HFFc6 (cell line): ENCODE measurements at regions not wholly inside any gene's neighbourhood (a gene's known extent, or its start where the extent isn't known, plus 50 kb on each side); places are given as distances from the start of the nearest gene placed in this dataset.
"Not testable (repeated sequence)": the region's sequence is repeated elsewhere in the genome, so short reads cannot be mapped to it uniquely, and the experiment has no call there.

Experiments
- DNase-seq: peaks from one replicate; pipeline ENCODE4 v3.0.0-alpha.2; 2018
- H3K27ac Mint-ChIP-seq: 2 replicates; pipeline ENCODE4 v1.8.0; 2020; ENCODE audit warnings: mild to moderate bottlenecking, mixed read lengths
- H3K27me3 Mint-ChIP-seq: 2 replicates; pipeline ENCODE4 v1.8.0; 2021; ENCODE audit warnings: mild to moderate bottlenecking, moderate library complexity, mixed read lengths; ENCODE audit not compliant: insufficient read depth
- H3K36me3 Mint-ChIP-seq: 2 replicates; pipeline ENCODE4 v1.8.0; 2021; ENCODE audit warnings: low read depth, mixed read lengths
- H3K4me1 Mint-ChIP-seq: 2 replicates; pipeline ENCODE4 v1.8.0; 2020; ENCODE audit warnings: low read depth, mixed read lengths
- H3K4me3 Mint-ChIP-seq: 2 replicates; pipeline ENCODE4 v1.8.0; 2020; ENCODE audit warnings: mild to moderate bottlenecking, moderate library complexity, mixed read lengths
- H3K9me3 Mint-ChIP-seq: 2 replicates; pipeline ENCODE4 v1.8.0; 2020; ENCODE audit warnings: mild to moderate bottlenecking, mixed read lengths
- TF ChIP-seq, protein P1 (sequence below): fragments of 200-600 bp; sonication (generic); IDR thresholded peaks from 2 replicates; pipeline ENCODE4 v1.5.0; 2021; ENCODE audit warnings: antibody characterized with exemption, mild to moderate bottlenecking

DNA sequence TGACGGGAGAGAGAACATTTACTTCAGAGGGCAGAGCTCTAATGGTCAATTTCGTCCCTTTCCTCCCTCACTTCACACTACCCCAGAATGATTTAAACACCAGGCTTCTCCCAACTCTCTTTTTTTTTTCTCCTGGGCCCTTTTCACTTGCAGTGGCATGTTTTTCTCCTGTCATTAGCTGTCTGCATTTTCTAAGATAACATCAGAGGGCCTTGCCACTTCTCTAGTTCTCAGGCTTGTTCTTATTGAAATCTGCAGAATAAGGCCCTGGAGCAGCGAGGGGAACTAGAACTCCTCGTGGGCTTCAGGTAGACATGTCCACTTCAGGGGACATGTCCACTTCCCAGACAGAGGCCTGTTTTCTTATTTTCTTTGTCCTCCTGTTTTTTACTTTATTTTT, 514.4 kb upstream of the TBL1XR1 start:
- H3K27me3 Mint-ChIP-seq = no peaks in the 10 kb centered on the region
- no peaks in the 10 kb centered on the region for H3K9me3 Mint-ChIP-seq
- no peaks in the 10 kb centered on the region for H3K36me3 Mint-ChIP-seq
- no peaks in the 10 kb centered on the region for H3K4me1 Mint-ChIP-seq
- no peak overlapping the region for H3K4me3 Mint-ChIP-seq
- TF ChIP-seq, protein P1, sequence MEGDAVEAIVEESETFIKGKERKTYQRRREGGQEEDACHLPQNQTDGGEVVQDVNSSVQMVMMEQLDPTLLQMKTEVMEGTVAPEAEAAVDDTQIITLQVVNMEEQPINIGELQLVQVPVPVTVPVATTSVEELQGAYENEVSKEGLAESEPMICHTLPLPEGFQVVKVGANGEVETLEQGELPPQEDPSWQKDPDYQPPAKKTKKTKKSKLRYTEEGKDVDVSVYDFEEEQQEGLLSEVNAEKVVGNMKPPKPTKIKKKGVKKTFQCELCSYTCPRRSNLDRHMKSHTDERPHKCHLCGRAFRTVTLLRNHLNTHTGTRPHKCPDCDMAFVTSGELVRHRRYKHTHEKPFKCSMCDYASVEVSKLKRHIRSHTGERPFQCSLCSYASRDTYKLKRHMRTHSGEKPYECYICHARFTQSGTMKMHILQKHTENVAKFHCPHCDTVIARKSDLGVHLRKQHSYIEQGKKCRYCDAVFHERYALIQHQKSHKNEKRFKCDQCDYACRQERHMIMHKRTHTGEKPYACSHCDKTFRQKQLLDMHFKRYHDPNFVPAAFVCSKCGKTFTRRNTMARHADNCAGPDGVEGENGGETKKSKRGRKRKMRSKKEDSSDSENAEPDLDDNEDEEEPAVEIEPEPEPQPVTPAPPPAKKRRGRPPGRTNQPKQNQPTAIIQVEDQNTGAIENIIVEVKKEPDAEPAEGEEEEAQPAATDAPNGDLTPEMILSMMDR = no peak
- no peak overlapping the region for H3K27ac Mint-ChIP-seq
- DNase-seq = no peak

DNA sequence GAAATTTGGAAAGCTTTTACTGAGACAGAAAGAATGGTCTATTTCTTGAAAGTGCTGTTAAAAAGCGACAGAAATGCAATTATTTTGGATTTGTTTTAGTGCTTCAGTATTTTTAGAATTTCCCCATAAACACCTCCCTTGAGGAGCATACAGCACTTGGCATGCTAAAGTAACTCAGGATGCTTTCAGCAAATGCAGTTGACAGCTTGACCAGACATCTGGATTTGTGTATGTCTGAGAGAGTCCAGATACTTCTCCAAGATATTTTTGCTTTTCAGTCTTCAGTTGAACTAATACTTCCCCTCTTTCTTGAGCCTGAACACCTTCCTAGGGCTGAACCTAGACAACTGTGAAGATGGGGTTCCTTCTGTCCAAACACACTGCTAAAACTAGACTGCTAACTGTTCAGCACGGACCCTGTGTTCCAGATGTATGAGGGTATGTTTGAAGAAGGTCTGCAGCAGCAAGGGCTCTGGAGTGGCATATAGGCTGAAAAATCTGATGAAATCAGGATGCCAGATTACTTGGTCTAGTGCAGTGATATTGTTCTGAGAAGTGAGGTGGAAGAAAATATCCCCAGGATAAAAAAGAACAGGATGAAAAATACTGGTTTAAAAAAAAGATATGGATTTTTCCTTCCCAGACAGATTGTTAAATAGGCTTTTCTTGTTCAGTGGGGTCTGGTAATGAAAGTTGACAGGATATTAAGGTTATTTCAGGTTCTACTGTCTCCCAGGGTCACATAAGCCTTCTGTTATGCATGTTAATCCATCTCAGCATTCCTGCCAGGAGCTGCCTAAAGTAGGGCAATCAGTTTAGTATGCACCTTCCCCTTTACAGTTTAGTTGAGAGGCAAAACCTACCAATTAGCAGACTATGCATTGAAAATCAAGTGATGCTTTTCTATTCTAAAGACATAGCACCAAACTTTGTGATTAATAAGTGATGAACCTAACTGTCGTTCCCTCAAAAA, 516.9 kb upstream of the TBL1XR1 start:
- Mint-ChIP-seq H3K4me3 (no peak overlapping the region), H3K36me3 (no peaks in the 10 kb centered on the region), H3K27ac (no peak overlapping the region), H3K4me1 (no peaks in the 10 kb centered on the region), H3K9me3 (no peaks in the 10 kb centered on the region), H3K27me3 (no peaks in the 10 kb centered on the region)
- no peak for DNase-seq
- TF ChIP-seq, protein P1 = no peak

DNA sequence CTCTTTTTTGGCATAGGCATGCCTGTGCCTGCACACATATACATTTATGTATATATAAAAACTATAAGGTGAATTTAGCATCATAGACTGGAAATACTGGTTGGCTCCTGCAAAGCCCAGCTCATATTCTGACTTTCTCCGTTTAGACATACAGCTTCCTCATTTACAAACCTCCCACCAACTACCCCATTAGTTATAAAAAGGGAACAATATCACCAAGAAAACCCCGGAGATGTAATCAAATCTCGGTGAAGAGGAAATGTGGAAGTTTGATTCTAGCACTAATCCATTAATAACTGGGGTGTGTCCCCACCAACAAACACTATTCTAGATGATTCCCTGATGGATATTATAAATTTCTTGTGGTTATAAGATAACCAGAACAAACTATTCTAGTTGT, 517.7 kb upstream of the TBL1XR1 start:
- Mint-ChIP-seq H3K4me3 (no peak overlapping the region), H3K4me1 (no peaks in the 10 kb centered on the region), H3K36me3 (no peaks in the 10 kb centered on the region), H3K27me3 (no peaks in the 10 kb centered on the region), H3K27ac (no peak overlapping the region), H3K9me3 (no peaks in the 10 kb centered on the region)
- DNase-seq = no peak
- TF ChIP-seq, protein P1 = no peak

DNA sequence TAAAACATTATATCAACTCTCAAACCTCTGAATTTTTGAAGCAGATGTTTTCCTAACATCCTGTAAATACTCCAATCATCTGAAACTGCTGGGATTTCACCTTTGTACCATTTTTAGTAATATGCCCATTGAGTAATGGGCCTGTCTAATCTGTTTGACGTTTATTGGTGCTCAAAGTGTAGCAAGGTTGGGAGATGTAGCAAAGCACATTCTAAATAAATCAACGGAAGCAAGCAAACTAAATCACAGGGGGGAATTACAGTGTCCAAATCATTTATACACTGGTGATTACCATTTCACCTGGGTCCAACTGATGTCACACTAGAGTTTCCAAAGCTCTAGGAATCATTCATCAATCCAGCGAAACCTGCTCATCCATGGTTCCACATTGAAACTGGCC, 518.7 kb upstream of the TBL1XR1 start:
- DNase-seq = no peak
- Mint-ChIP-seq H3K4me3 (no peak overlapping the region), H3K4me1 (no peaks in the 10 kb centered on the region), H3K27me3 (no peaks in the 10 kb centered on the region), H3K27ac (no peak overlapping the region), H3K9me3 (no peaks in the 10 kb centered on the region), H3K36me3 (no peaks in the 10 kb centered on the region)
- TF ChIP-seq, protein P1 = no peak

DNA sequence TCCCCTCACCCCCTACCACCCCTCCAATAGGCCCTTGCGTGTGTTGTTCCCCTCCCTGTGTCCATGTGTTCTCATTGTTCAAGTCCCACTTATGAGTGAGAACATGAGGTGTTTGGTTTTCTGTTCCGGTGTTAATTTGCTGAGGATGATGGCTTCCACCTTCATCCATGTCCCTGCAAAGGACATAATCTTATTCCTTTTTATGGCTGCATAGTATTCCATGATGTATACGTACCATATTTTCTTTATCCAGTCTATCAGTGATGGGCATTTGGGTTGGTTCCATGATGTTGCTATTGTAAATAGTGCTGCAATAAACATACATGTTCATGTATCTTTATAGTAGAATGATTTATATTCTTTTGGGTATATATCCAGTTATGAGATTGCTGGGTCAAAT, 523.6 kb upstream of the TBL1XR1 start:
- H3K27ac Mint-ChIP-seq, H3K27me3 Mint-ChIP-seq, DNase-seq, H3K4me3 Mint-ChIP-seq, H3K9me3 Mint-ChIP-seq, H3K36me3 Mint-ChIP-seq: not testable (repeated sequence)
- peaks cover 23% of the 10 kb centered on the region for H3K4me1 Mint-ChIP-seq
